ENCODE measurements at regions not wholly inside any gene's neighbourhood (a gene's known extent, or its start where the extent isn't known, plus 50 kb on each side); places are given as distances from the start of the nearest gene placed in this dataset.

DNA sequence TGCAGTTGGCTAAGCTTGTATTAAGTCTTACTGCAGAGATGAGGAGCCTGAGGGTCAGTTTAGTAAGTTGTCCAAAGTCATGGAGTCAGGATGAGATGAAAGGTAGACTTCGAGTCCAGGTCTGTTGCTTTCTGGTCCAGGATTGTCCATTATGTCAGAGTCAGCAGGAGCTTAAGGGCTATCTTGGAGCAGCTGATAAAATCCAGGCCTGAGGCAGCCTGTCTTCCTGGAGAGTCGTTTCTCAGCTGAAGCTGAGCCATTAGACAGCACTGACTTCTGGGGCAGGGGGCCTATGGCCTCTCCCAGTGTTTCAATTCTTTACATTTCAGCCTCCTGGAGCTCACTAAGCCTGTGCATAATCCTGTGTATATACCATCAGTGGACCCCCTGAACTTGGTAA is 219.5 kb upstream of the GAP43 start:
- Histone ChIP-seq H2BK5ac (ENCODE audit: insufficient read length, low read length) (no peak overlapping the region), H3K79me1 (ENCODE audit: insufficient read depth, low read depth, low read length, poor library complexity, severe bottlenecking) (no peaks in the 10 kb centered on the region), H3T11ph (ENCODE audit: low read length) (no peak overlapping the region), H3K18ac (ENCODE audit: insufficient read length, low read depth, low read length) (no peak overlapping the region), H3K79me2 (ENCODE audit: insufficient read depth, low read length) (no peaks in the 10 kb centered on the region), H2AFZ (ENCODE audit: low read length) (no peak overlapping the region), H3K4me1 (ENCODE audit: insufficient read depth, low read length) (peaks cover 14% of the 10 kb centered on the region), H3K14ac (ENCODE audit: insufficient read depth, low read length) (no peak overlapping the region), H4K91ac (ENCODE audit: insufficient read length, low read depth, low read length) (no peak overlapping the region), H3K27me3 (ENCODE audit: insufficient read depth, low read length) (no peaks in the 10 kb centered on the region), H4K20me1 (ENCODE audit: control insufficient read depth, insufficient read depth, insufficient read length) (no peaks in the 10 kb centered on the region), H4K8ac (replicated peaks; ENCODE audit: insufficient read length, low read depth, low read length) (no peak overlapping the region), H3K23me2 (ENCODE audit: insufficient read length, low read depth, low read length, poor library complexity, severe bottlenecking) (no peaks in the 10 kb centered on the region), H4K5ac (ENCODE audit: insufficient read length, low read depth, low read length) (no peak overlapping the region), H3K4ac (ENCODE audit: low read depth, low read length) (no peak overlapping the region), H2BK15ac (ENCODE audit: low read depth, low read length) (no peak overlapping the region), H2AK5ac (ENCODE audit: insufficient read length, low read length) (no peak overlapping the region), H3K9ac (ENCODE audit: extremely low read depth, insufficient read length, low read length) (no peak overlapping the region), H3K27ac (ENCODE audit: insufficient read length, low read depth, low read length) (no peak overlapping the region), H2BK120ac (ENCODE audit: low read depth, low read length, poor library complexity, severe bottlenecking) (no peak overlapping the region), H3K4me2 (ENCODE audit: insufficient read depth, insufficient read length, low read length) (no peak overlapping the region), H2BK20ac (ENCODE audit: low read depth, low read length, poor library complexity, severe bottlenecking) (no peak overlapping the region), H3K56ac (ENCODE audit: insufficient read length, low read depth, low read length) (no peak overlapping the region), H2BK12ac (ENCODE audit: insufficient read length, low read depth, low read length) (no peak overlapping the region), H3K9me3 (ENCODE audit: control insufficient read depth, low read depth, low read length) (no peaks in the 10 kb centered on the region), H3K23ac (ENCODE audit: insufficient read length, low read depth, low read length) (no peak overlapping the region)
- H3K9me3 Mint-ChIP-seq: no peaks in the 10 kb centered on the region
- no peak for DNase-seq
- no peaks in the 10 kb centered on the region for H3K27me3 Mint-ChIP-seq (ENCODE audit: low read depth)
- TF ChIP-seq, protein P1, sequence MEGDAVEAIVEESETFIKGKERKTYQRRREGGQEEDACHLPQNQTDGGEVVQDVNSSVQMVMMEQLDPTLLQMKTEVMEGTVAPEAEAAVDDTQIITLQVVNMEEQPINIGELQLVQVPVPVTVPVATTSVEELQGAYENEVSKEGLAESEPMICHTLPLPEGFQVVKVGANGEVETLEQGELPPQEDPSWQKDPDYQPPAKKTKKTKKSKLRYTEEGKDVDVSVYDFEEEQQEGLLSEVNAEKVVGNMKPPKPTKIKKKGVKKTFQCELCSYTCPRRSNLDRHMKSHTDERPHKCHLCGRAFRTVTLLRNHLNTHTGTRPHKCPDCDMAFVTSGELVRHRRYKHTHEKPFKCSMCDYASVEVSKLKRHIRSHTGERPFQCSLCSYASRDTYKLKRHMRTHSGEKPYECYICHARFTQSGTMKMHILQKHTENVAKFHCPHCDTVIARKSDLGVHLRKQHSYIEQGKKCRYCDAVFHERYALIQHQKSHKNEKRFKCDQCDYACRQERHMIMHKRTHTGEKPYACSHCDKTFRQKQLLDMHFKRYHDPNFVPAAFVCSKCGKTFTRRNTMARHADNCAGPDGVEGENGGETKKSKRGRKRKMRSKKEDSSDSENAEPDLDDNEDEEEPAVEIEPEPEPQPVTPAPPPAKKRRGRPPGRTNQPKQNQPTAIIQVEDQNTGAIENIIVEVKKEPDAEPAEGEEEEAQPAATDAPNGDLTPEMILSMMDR (conservative IDR thresholded peaks at IDR 0.05): no peak
- peaks cover 34 to 41% of the 10 kb centered on the region in 2 experiments for H3K4me1 Mint-ChIP-seq
- H3K27ac Mint-ChIP-seq: no peak overlapping the region
- H3K4me3 Mint-ChIP-seq: no peak overlapping the region
- WGBS (ENCODE audit: extremely low coverage, insufficient read length, low lambda C conversion rate): no CpG with 5 or more reads among the region's 2 CpGs
- H3K36me3 Mint-ChIP-seq (ENCODE audit: insufficient read depth in 1 of 3, low read depth in 3 of 3): no peaks in the 10 kb centered on the region; a peak in 1 of 7 replicates

Measured in H9 (cell line).